ENCODE measurements at regions not wholly inside any gene's neighbourhood (a gene's known extent, or its start where the extent isn't known, plus 50 kb on each side); places are given as distances from the start of the nearest gene placed in this dataset.

GRCh38 chr12:131530041-131530332 lies 180.9 kb upstream of the SFSWAP start:
- TF ChIP-seq CTCF (IDR thresholded peaks at IDR 0.05) (no peak), POLR2A (IDR thresholded peaks at IDR 0.05) (no peak)
